ENCODE measurements at regions not wholly inside any gene's neighbourhood (a gene's known extent, or its start where the extent isn't known, plus 50 kb on each side); places are given as distances from the start of the nearest gene placed in this dataset.

DNA sequence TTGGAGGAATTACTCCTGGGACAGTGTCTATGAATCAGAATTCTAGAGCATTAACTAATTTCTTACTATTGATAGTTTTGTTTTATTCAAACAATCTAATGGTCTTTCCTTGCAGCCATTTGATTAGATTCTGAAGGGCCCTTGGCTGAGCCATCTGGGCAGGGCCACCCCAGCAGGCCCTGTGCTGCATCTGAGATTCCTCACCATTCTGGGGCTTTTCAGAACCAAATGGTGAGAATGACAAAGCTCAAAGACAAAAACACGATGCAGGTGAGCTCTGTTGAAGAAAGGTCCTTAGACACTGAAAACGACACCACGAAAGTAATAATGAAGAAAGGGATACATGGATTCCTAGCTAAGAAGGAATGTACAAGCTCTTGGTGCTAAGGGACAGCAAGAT is 321.0 kb upstream of the IRX4 start:
- intact Hi-C loops (cut with micrococcal nuclease) (no loop called here), dilution Hi-C loops (cut with MboI; ENCODE audit: extremely low pct_ligation_motif_present, low sequenced_read_pairs) (no loop called here)
- H3K9me1 ChIP-seq (replicated peaks; ENCODE audit: control insufficient read depth, extremely low read depth, insufficient read depth, low read length), result no peaks in the 10 kb centered on the region
- H3K9me3 ChIP-seq (replicated peaks; ENCODE audit: control insufficient read depth, insufficient read depth, low read length), result peaks cover 9% of the 10 kb centered on the region
- ChIA-PET POLR2A (no interaction called here), CTCF (no interaction called here)
- H3K4me3 ChIP-seq (replicated peaks in 1 of 3; ENCODE audit: insufficient read depth in 1 of 3, low read depth in 1 of 3, low read length in 3 of 3), result no peak overlapping the region
- no peaks in the 10 kb centered on the region for H4K20me1 ChIP-seq (replicated peaks; ENCODE audit: control insufficient read depth, extremely low read depth, insufficient read depth, low read length)
- no peaks in the 10 kb centered on the region for H3K27me3 ChIP-seq (ENCODE audit: control insufficient read depth in 2 of 2, insufficient read depth in 2 of 2, low read length in 2 of 2)
- no peaks in the 10 kb centered on the region for H3K79me2 ChIP-seq (ENCODE audit: control insufficient read depth, insufficient read depth, low read length)
- BruUV-seq (replicated peaks), result no TSS peak
- no peaks in the 10 kb centered on the region for H3K36me3 ChIP-seq (ENCODE audit: control insufficient read depth in 2 of 2, extremely low read depth in 1 of 2, insufficient read depth in 2 of 2, low read length in 2 of 2)
- no peak overlapping the region for H3K4me2 ChIP-seq (ENCODE audit: insufficient read depth, low read length)
- TF ChIP-seq, protein P1, sequence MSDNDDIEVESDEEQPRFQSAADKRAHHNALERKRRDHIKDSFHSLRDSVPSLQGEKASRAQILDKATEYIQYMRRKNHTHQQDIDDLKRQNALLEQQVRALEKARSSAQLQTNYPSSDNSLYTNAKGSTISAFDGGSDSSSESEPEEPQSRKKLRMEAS (IDR thresholded peaks at IDR 0.05; ENCODE audit: insufficient read depth, insufficient read length), result no peak
- no peak for TF ChIP-seq POLR2A (IDR thresholded peaks at IDR 0.05; ENCODE audit: low read depth, low read length)
- TF ChIP-seq MYC (IDR thresholded peaks at IDR 0.05; ENCODE audit: low read depth, low read length), result no peak
- TF ChIP-seq, protein P2, sequence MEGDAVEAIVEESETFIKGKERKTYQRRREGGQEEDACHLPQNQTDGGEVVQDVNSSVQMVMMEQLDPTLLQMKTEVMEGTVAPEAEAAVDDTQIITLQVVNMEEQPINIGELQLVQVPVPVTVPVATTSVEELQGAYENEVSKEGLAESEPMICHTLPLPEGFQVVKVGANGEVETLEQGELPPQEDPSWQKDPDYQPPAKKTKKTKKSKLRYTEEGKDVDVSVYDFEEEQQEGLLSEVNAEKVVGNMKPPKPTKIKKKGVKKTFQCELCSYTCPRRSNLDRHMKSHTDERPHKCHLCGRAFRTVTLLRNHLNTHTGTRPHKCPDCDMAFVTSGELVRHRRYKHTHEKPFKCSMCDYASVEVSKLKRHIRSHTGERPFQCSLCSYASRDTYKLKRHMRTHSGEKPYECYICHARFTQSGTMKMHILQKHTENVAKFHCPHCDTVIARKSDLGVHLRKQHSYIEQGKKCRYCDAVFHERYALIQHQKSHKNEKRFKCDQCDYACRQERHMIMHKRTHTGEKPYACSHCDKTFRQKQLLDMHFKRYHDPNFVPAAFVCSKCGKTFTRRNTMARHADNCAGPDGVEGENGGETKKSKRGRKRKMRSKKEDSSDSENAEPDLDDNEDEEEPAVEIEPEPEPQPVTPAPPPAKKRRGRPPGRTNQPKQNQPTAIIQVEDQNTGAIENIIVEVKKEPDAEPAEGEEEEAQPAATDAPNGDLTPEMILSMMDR (IDR thresholded peaks at IDR 0.05; ENCODE audit: extremely low read depth in 1 of 2, insufficient read depth in 1 of 2, low read depth in 1 of 2, low read length in 2 of 2), result no peak
- TF ChIP-seq POLR2AphosphoS5 (IDR thresholded peaks at IDR 0.05; ENCODE audit: insufficient read depth, low read depth, low read length), result no peak
- TF ChIP-seq EZH2 (IDR thresholded peaks at IDR 0.05; ENCODE audit: borderline replicate concordance, low read depth, low read length, severe bottlenecking), result no peak
- no peak for TF ChIP-seq JUN (IDR thresholded peaks at IDR 0.05; ENCODE audit: borderline replicate concordance, insufficient read depth, insufficient read length, low read depth)
- TF ChIP-seq GATA2 (IDR thresholded peaks at IDR 0.05; ENCODE audit: insufficient read depth, insufficient read length, low read depth, low read length), result no peak
- TF ChIP-seq FOS (IDR thresholded peaks at IDR 0.05; ENCODE audit: borderline replicate concordance, insufficient read depth, low read length), result no peak
- no peaks in the 10 kb centered on the region for H3K4me1 ChIP-seq (ENCODE audit: control insufficient read depth, extremely low read depth, insufficient read depth, low read length)
- no peak overlapping the region for H3K27ac ChIP-seq (ENCODE audit: insufficient read depth, low read depth, low read length)
- no peak overlapping the region for H3K9ac ChIP-seq (replicated peaks; ENCODE audit: extremely low read depth, insufficient read depth, low read length)
- FAIRE-seq (no peak), DNase-seq (ENCODE audit: low read depth, low spot score) (no peak)
- no peak overlapping the region for H2AFZ ChIP-seq (ENCODE audit: low read depth, low read length)

Measured in endothelial cell of umbilical vein (primary cell).